Ovary (tissue), 7 donors: ENCODE measurements at regions not wholly inside any gene's neighbourhood (a gene's known extent, or its start where the extent isn't known, plus 50 kb on each side); places are given as distances from the start of the nearest gene placed in this dataset.

Experiments
- DNase-seq, 5 donors: peaks; one replicate each; pipeline ENCODE4 v3.0.0-alpha.2; 2019 to 2020
- H3K27ac ChIP-seq, 2 donors: fragments of 200-600 bp; one replicate each; pipeline versions ENCODE4 v1.5.1 to v1.8.0; 2019 to 2022
- H3K27me3 ChIP-seq: fragments of 200-600 bp; one replicate; pipeline ENCODE4 v1.8.0; 2022
- H3K36me3 ChIP-seq: fragments of 200-600 bp; sonication (generic); one replicate; pipeline ENCODE4 v1.5.1; 2019
- H3K4me1 ChIP-seq: one replicate; pipeline ENCODE4 v1.8.1; 2013; ENCODE audit warnings: mild to moderate bottlenecking, moderate library complexity; ENCODE audit not compliant: insufficient read depth
- H3K4me3 ChIP-seq: fragments of 200-600 bp; sonication (generic); one replicate; pipeline ENCODE4 v1.5.1; 2017
- H3K9me3 ChIP-seq, 2 donors: fragments of 200-600 bp in 1 of 2; sonication (generic) in 1 of 2; one replicate each; pipeline versions ENCODE4 v1.5.1 to v1.8.1; 2013 to 2019; ENCODE audit warnings: mild to moderate bottlenecking in 1 of 2, moderate library complexity in 1 of 2
- CTCF ChIP-seq, 3 donors: fragments of 450-650 bp in 2 of 3; fragments of 200-600 bp in 1 of 3; IDR thresholded peaks; one replicate each; pipeline versions ENCODE4 v1.5.1 to v1.8.0; 2016 to 2022; ENCODE audit warnings: antibody characterized with exemption in 3 of 3, mild to moderate bottlenecking in 1 of 3
- EP300 ChIP-seq: sonication (generic); formaldehyde crosslinking; IDR thresholded peaks from one replicate; pipeline ENCODE4 v1.6.1; 2017; ENCODE audit warnings: antibody characterized with exemption
- POLR2A ChIP-seq: fragments of 450-650 bp; IDR thresholded peaks from one replicate; pipeline ENCODE4 v1.6.1; 2017; ENCODE audit warnings: antibody characterized with exemption, mild to moderate bottlenecking, moderate library complexity
- WGBS, 3 donors: extraction: QIAGEN DNeasy Blood & Tissue Kit in 1 of 3; methylation state at CpG; one replicate each; pipeline versions ENCODE4 v1.1.5 to v1.1.7; 2013 to 2017; 5-methylcytosine and 5-hydroxymethylcytosine counted together
- intact Hi-C, 4 donors: fragments of 100-400 bp; cut with DNase I; formaldehyde crosslinking; loops; one replicate each; pipeline versions ENCODE4 v1.11.0 to v1.15.1; 2022 to 2023
- donor health status: DM: no; HTN: no; CAD: no; lungs with moderate emphysema.
- donor health status: DM: no; HTN: no; CAD: no.
- donor health status: Bipolar disorder and iron deficiency.
- donor health status: DM: no; HTN: no; CAD: no.
- donor health status: DM: yes; HTN: yes; CAD: no.

GRCh38 chr20:50269091-50270033, 78.7 kb downstream of the CEBPB start:
- H3K27ac ChIP-seq, result no peak overlapping the region
- TF ChIP-seq CTCF (IDR thresholded peaks at IDR 0.05) (no peak), POLR2A (no peak), EP300 (no peak)
- no peak overlapping the region for H3K4me3 ChIP-seq
- whole genome bisulfite sequencing, 3 donors, result 82 to 83% (median 82%) methylated on average over 20 of the region's 20 CpGs
- peaks cover 3% of the 10 kb centered on the region for H3K4me1 ChIP-seq
- H3K9me3 ChIP-seq, result no peaks in the 10 kb centered on the region
- H3K27me3 ChIP-seq, result no peaks in the 10 kb centered on the region
- intact Hi-C loops, result loop anchor here in 2 of 4 donors (5.0 kb wide), 2 partner anchors 42 to 1293 kb away; no protein-coding TSS in a partner anchor
- no peak for DNase-seq
- no peaks in the 10 kb centered on the region for H3K36me3 ChIP-seq

GRCh38 chr20:50270034-50270395, 79.4 kb downstream of the CEBPB start:
- no peak overlapping the region for H3K4me3 ChIP-seq
- no peaks in the 10 kb centered on the region for H3K27me3 ChIP-seq
- TF ChIP-seq CTCF (IDR thresholded peaks at IDR 0.05) (no peak), POLR2A (no peak), EP300 (no peak)
- intact Hi-C loops, result loop anchor here in 1 of 4 donors (5.0 kb wide), 1 partner anchor 43 kb away; no protein-coding TSS in a partner anchor
- H3K9me3 ChIP-seq, result no peaks in the 10 kb centered on the region
- 88 to 92% (median 91%) methylated on average over 2 to 8 of the region's 8 CpGs for WGBS, 3 donors
- DNase-seq, result no peak
- no peaks in the 10 kb centered on the region for H3K36me3 ChIP-seq
- peaks cover 3% of the 10 kb centered on the region for H3K4me1 ChIP-seq
- H3K27ac ChIP-seq, result no peak overlapping the region

- H3K4me1 ChIP-seq, result peaks cover 3% of the 10 kb centered on the region
- 88 to 94% (median 92%) methylated on average over 19 of the region's 19 CpGs for WGBS, 3 donors
- DNase-seq, result no peak
- H3K36me3 ChIP-seq, result no peaks in the 10 kb centered on the region
- no peaks in the 10 kb centered on the region for H3K9me3 ChIP-seq
- intact Hi-C loops, result loop anchor here in 1 of 4 donors (5.0 kb wide), 1 partner anchor 43 kb away; no protein-coding TSS in a partner anchor
- H3K27ac ChIP-seq, result no peak overlapping the region
- no peak for TF ChIP-seq POLR2A
- no peak for TF ChIP-seq EP300
- TF ChIP-seq CTCF (IDR thresholded peaks at IDR 0.05), result no peak
- no peaks in the 10 kb centered on the region for H3K27me3 ChIP-seq
- no peak overlapping the region for H3K4me3 ChIP-seq
These were observed 79.9 kb downstream of the CEBPB start for GRCh38 chr20:50270569-50270968.

GRCh38 chr20:50271176-50271575, 80.5 kb downstream of the CEBPB start:
- Histone ChIP-seq H3K27ac (no peak overlapping the region), H3K27me3 (no peaks in the 10 kb centered on the region), H3K36me3 (no peaks in the 10 kb centered on the region), H3K9me3 (no peaks in the 10 kb centered on the region), H3K4me1 (peaks cover 3% of the 10 kb centered on the region), H3K4me3 (no peak overlapping the region)
- WGBS, 3 donors, result 89 to 93% (median 92%) methylated on average over 7 of the region's 7 CpGs
- no peak for DNase-seq
- TF ChIP-seq EP300, result no peak
- no peak for TF ChIP-seq CTCF (IDR thresholded peaks at IDR 0.05)
- TF ChIP-seq POLR2A, result no peak
- intact Hi-C loops, result loop anchor here in 1 of 4 donors (5.0 kb wide), 1 partner anchor 44 kb away; no protein-coding TSS in a partner anchor
